ENCODE measurements at regions not wholly inside any gene's neighbourhood (a gene's known extent, or its start where the extent isn't known, plus 50 kb on each side); places are given as distances from the start of the nearest gene placed in this dataset.

GRCh38 chr3:69511361-69511760, 125.5 kb upstream of the FRMD4B start:
- no peaks in the 10 kb centered on the region for H3K4me1 Mint-ChIP-seq
- H3K9me3 Mint-ChIP-seq: peaks cover 13% of the 10 kb centered on the region
- H3K36me3 Mint-ChIP-seq (ENCODE audit: low read depth): no peaks in the 10 kb centered on the region
- DNase-seq: no peak
- no peak overlapping the region for H3K27ac Mint-ChIP-seq
- no peak overlapping the region for H3K4me3 Mint-ChIP-seq
- ATAC-seq: no peak
- H3K27me3 Mint-ChIP-seq: peaks cover 2% of the 10 kb centered on the region

GRCh38 chr3:69510481-69511030, 124.7 kb upstream of the FRMD4B start:
- Mint-ChIP-seq H3K4me1 (no peaks in the 10 kb centered on the region), H3K27ac (no peak overlapping the region), H3K27me3 (peaks cover 2% of the 10 kb centered on the region), H3K36me3 (ENCODE audit: low read depth) (no peaks in the 10 kb centered on the region), H3K4me3 (no peak overlapping the region), H3K9me3 (peaks cover 13% of the 10 kb centered on the region)
- no peak for ATAC-seq
- no peak for DNase-seq

GRCh38 chr3:69509288-69509687, 123.4 kb upstream of the FRMD4B start:
- peaks cover 13% of the 10 kb centered on the region for H3K9me3 Mint-ChIP-seq
- H3K27ac Mint-ChIP-seq: no peak overlapping the region
- ATAC-seq (no peak), DNase-seq (no peak)
- H3K4me3 Mint-ChIP-seq: no peak overlapping the region
- H3K36me3 Mint-ChIP-seq (ENCODE audit: low read depth): no peaks in the 10 kb centered on the region
- peaks cover 2% of the 10 kb centered on the region for H3K27me3 Mint-ChIP-seq
- H3K4me1 Mint-ChIP-seq: no peaks in the 10 kb centered on the region

- peaks cover 3% of the 10 kb centered on the region for H3K9me3 Mint-ChIP-seq
- no peaks in the 10 kb centered on the region for H3K4me1 Mint-ChIP-seq
- ATAC-seq (no peak), DNase-seq (no peak)
- no peak overlapping the region for H3K4me3 Mint-ChIP-seq
- peaks cover 2% of the 10 kb centered on the region for H3K27me3 Mint-ChIP-seq
- H3K36me3 Mint-ChIP-seq (ENCODE audit: low read depth): no peaks in the 10 kb centered on the region
- H3K27ac Mint-ChIP-seq: no peak overlapping the region
These were observed 120.0 kb upstream of the FRMD4B start for GRCh38 chr3:69505770-69506407.

GRCh38 chr3:69504232-69504631, 118.3 kb upstream of the FRMD4B start:
- H3K4me1 Mint-ChIP-seq: no peaks in the 10 kb centered on the region
- no peak for DNase-seq

GRCh38 chr3:69500604-69501003, 114.7 kb upstream of the FRMD4B start:
- H3K4me1 Mint-ChIP-seq: no peaks in the 10 kb centered on the region
- ATAC-seq: no peak

More at GRCh38 chr3:69504232-69504631, 118.3 kb upstream of the FRMD4B start:
- H3K27me3 Mint-ChIP-seq: peaks cover 3% of the 10 kb centered on the region
- no peaks in the 10 kb centered on the region for H3K36me3 Mint-ChIP-seq (ENCODE audit: low read depth)
- peaks cover under 1% of the 10 kb centered on the region for H3K9me3 Mint-ChIP-seq
- no peak for ATAC-seq
- no peak overlapping the region for H3K4me3 Mint-ChIP-seq
- no peak overlapping the region for H3K27ac Mint-ChIP-seq

GRCh38 chr3:69499899-69500421, 114.1 kb upstream of the FRMD4B start:
- ATAC-seq: no peak
- H3K4me1 Mint-ChIP-seq: no peaks in the 10 kb centered on the region
- H3K4me3 Mint-ChIP-seq: no peak overlapping the region
- no peaks in the 10 kb centered on the region for H3K36me3 Mint-ChIP-seq (ENCODE audit: low read depth)
- no peak for DNase-seq
- no peak overlapping the region for H3K27ac Mint-ChIP-seq
- H3K9me3 Mint-ChIP-seq: no peaks in the 10 kb centered on the region
- peaks cover 3% of the 10 kb centered on the region for H3K27me3 Mint-ChIP-seq

More at GRCh38 chr3:69500604-69501003, 114.7 kb upstream of the FRMD4B start:
- H3K27ac Mint-ChIP-seq: no peak overlapping the region
- no peaks in the 10 kb centered on the region for H3K9me3 Mint-ChIP-seq
- H3K4me3 Mint-ChIP-seq: no peak overlapping the region
- H3K27me3 Mint-ChIP-seq: peaks cover 3% of the 10 kb centered on the region
- no peaks in the 10 kb centered on the region for H3K36me3 Mint-ChIP-seq (ENCODE audit: low read depth)
- no peak for DNase-seq

GRCh38 chr3:69499422-69499821, 113.5 kb upstream of the FRMD4B start:
- no peak for DNase-seq
- H3K4me3 Mint-ChIP-seq: no peak overlapping the region
- peaks cover 3% of the 10 kb centered on the region for H3K27me3 Mint-ChIP-seq
- no peaks in the 10 kb centered on the region for H3K36me3 Mint-ChIP-seq (ENCODE audit: low read depth)
- H3K4me1 Mint-ChIP-seq: no peaks in the 10 kb centered on the region
- no peak for ATAC-seq
- H3K27ac Mint-ChIP-seq: no peak overlapping the region
- no peaks in the 10 kb centered on the region for H3K9me3 Mint-ChIP-seq

GRCh38 chr3:69496856-69497255, 111.0 kb upstream of the FRMD4B start:
- H3K36me3 Mint-ChIP-seq (ENCODE audit: low read depth): no peaks in the 10 kb centered on the region
- no peak overlapping the region for H3K4me3 Mint-ChIP-seq
- H3K9me3 Mint-ChIP-seq: no peaks in the 10 kb centered on the region
- no peak overlapping the region for H3K27ac Mint-ChIP-seq
- H3K4me1 Mint-ChIP-seq: no peaks in the 10 kb centered on the region
- peaks cover 3% of the 10 kb centered on the region for H3K27me3 Mint-ChIP-seq
- no peak for DNase-seq
- ATAC-seq: no peak

GRCh38 chr3:69494185-69494584, 108.3 kb upstream of the FRMD4B start:
- H3K4me1 Mint-ChIP-seq: no peaks in the 10 kb centered on the region
- no peak overlapping the region for H3K4me3 Mint-ChIP-seq
- no peaks in the 10 kb centered on the region for H3K9me3 Mint-ChIP-seq
- DNase-seq (no peak), ATAC-seq (no peak)
- H3K27ac Mint-ChIP-seq: no peak overlapping the region
- no peaks in the 10 kb centered on the region for H3K36me3 Mint-ChIP-seq (ENCODE audit: low read depth)
- H3K27me3 Mint-ChIP-seq: no peaks in the 10 kb centered on the region

GRCh38 chr3:69493157-69493556, 107.3 kb upstream of the FRMD4B start:
- Mint-ChIP-seq H3K36me3 (ENCODE audit: low read depth) (no peaks in the 10 kb centered on the region), H3K27ac (no peak overlapping the region), H3K4me3 (no peak overlapping the region), H3K4me1 (no peaks in the 10 kb centered on the region), H3K27me3 (no peaks in the 10 kb centered on the region), H3K9me3 (no peaks in the 10 kb centered on the region)
- no peak for ATAC-seq
- DNase-seq: no peak

- H3K4me1 Mint-ChIP-seq: no peaks in the 10 kb centered on the region
- no peaks in the 10 kb centered on the region for H3K9me3 Mint-ChIP-seq
- DNase-seq: no peak
- no peaks in the 10 kb centered on the region for H3K27me3 Mint-ChIP-seq
- no peaks in the 10 kb centered on the region for H3K36me3 Mint-ChIP-seq (ENCODE audit: low read depth)
- ATAC-seq: no peak
- no peak overlapping the region for H3K4me3 Mint-ChIP-seq
- H3K27ac Mint-ChIP-seq: no peak overlapping the region
These were observed 106.1 kb upstream of the FRMD4B start for GRCh38 chr3:69491975-69492374.

- no peaks in the 10 kb centered on the region for H3K4me1 Mint-ChIP-seq
- H3K36me3 Mint-ChIP-seq (ENCODE audit: low read depth): no peaks in the 10 kb centered on the region
- H3K27me3 Mint-ChIP-seq: no peaks in the 10 kb centered on the region
- no peaks in the 10 kb centered on the region for H3K9me3 Mint-ChIP-seq
- H3K27ac Mint-ChIP-seq: no peak overlapping the region
- DNase-seq (no peak), ATAC-seq (no peak)
- no peak overlapping the region for H3K4me3 Mint-ChIP-seq
These were observed 105.1 kb upstream of the FRMD4B start for GRCh38 chr3:69490971-69491370.

- ATAC-seq (no peak), DNase-seq (no peak)
- no peak overlapping the region for H3K4me3 Mint-ChIP-seq
- no peaks in the 10 kb centered on the region for H3K27me3 Mint-ChIP-seq
- no peaks in the 10 kb centered on the region for H3K4me1 Mint-ChIP-seq
- no peaks in the 10 kb centered on the region for H3K36me3 Mint-ChIP-seq (ENCODE audit: low read depth)
- no peaks in the 10 kb centered on the region for H3K9me3 Mint-ChIP-seq
- H3K27ac Mint-ChIP-seq: no peak overlapping the region
These were observed 104.3 kb upstream of the FRMD4B start for GRCh38 chr3:69490235-69490634.

- DNase-seq: no peak
- Mint-ChIP-seq H3K27ac (no peak overlapping the region), H3K9me3 (no peaks in the 10 kb centered on the region), H3K36me3 (ENCODE audit: low read depth) (no peaks in the 10 kb centered on the region), H3K4me3 (no peak overlapping the region), H3K4me1 (no peaks in the 10 kb centered on the region), H3K27me3 (peaks cover 2% of the 10 kb centered on the region)
- no peak for ATAC-seq
These were observed 102.1 kb upstream of the FRMD4B start for GRCh38 chr3:69488026-69488425.
